PC-9 (cell line): ENCODE measurements at regions not wholly inside any gene's neighbourhood (a gene's known extent, or its start where the extent isn't known, plus 50 kb on each side); places are given as distances from the start of the nearest gene placed in this dataset.

Experiments
- BruUV-seq: library from RNA; stranded (reverse); fragments of 400-500 nt; replicated peaks from 2 replicates; lab custom pipeline; 2021; lab: Mats Ljungman, UMichigan
- CTCF ChIA-PET: fragments of 300-600 bp; sonication (Branson Sonifier 250); formaldehyde crosslinking; loops from one replicate; lab custom pipeline; 2022; ENCODE audit warnings: antibody characterized with exemption; lab: Charles Lee
- POLR2A ChIA-PET: fragments of 300-600 bp; sonication (Branson Sonifier 250); formaldehyde crosslinking; loops from one replicate; lab custom pipeline; 2022; ENCODE audit warnings: antibody characterized with exemption; ENCODE audit not compliant: unreplicated experiment; lab: Charles Lee
- DNase-seq, 2 experiments: peaks; one replicate each; pipeline versions ENCODE4 v3.0.0 to v3.0.0-alpha.2; 2015 to 2022; ENCODE audit warnings: mixed read lengths in 1 of 2
- H2AFZ ChIP-seq: fragments of 200-600 bp; sonication (generic); 2 replicates; pipeline ENCODE4 v1.8.1; 2017; ENCODE audit warnings: antibody characterized with exemption
- H3F3A ChIP-seq: fragments of 200-600 bp; sonication (generic); 2 replicates; pipeline ENCODE4 v1.8.1; 2017; ENCODE audit warnings: antibody characterized with exemption, mild to moderate bottlenecking, low read depth; ENCODE audit not compliant: insufficient read depth
- H3K27ac ChIP-seq: fragments of 200-600 bp; sonication (generic); 2 replicates; pipeline ENCODE4 v1.6.1; 2016; ENCODE audit warnings: mixed run types
- H3K27me3 ChIP-seq: fragments of 200-600 bp; sonication (generic); 2 replicates; pipeline ENCODE4 v1.6.1; 2016; ENCODE audit warnings: low read depth, mixed run types; ENCODE audit not compliant: insufficient read depth
- H3K36me3 ChIP-seq: fragments of 200-600 bp; sonication (generic); 2 replicates; pipeline ENCODE4 v1.6.1; 2016; ENCODE audit warnings: low read depth, mixed run types
- H3K4me1 ChIP-seq: fragments of 200-600 bp; sonication (generic); replicated peaks from 2 replicates; pipeline ENCODE4 v1.6.1; 2016; ENCODE audit warnings: mixed run types; ENCODE audit not compliant: insufficient read depth
- H3K4me2 ChIP-seq: fragments of 200-600 bp; sonication (generic); 2 replicates; pipeline ENCODE4 v1.6.1; 2017; ENCODE audit warnings: mixed run types
- H3K4me3 ChIP-seq: fragments of 200-600 bp; sonication (generic); 2 replicates; pipeline ENCODE4 v1.6.1; 2016; ENCODE audit warnings: mixed run types
- H3K79me2 ChIP-seq: fragments of 200-600 bp; sonication (generic); 2 replicates; pipeline ENCODE4 v1.6.1; 2017; ENCODE audit warnings: low read depth, mixed run types
- H3K9me2 ChIP-seq: fragments of 200-600 bp; sonication (generic); 2 replicates; pipeline ENCODE4 v1.8.1; 2017; ENCODE audit warnings: mild to moderate bottlenecking; ENCODE audit not compliant: insufficient read depth
- H3K9me3 ChIP-seq: fragments of 200-600 bp; sonication (generic); 2 replicates; pipeline ENCODE4 v1.8.1; 2016; ENCODE audit warnings: low read depth; ENCODE audit not compliant: insufficient read depth
- H4K20me1 ChIP-seq: fragments of 200-600 bp; sonication (generic); 2 replicates; pipeline ENCODE4 v1.8.1; 2017; ENCODE audit not compliant: insufficient read depth
- CTCF ChIP-seq: fragments of 200-600 bp; sonication (generic); conservative IDR thresholded peaks from 2 replicates; pipeline ENCODE4 v1.6.1; 2017; ENCODE audit warnings: mixed run types, antibody characterized with exemption, mild to moderate bottlenecking, moderate library complexity
- EZH2 ChIP-seq: fragments of 200-600 bp; sonication (generic); IDR thresholded peaks from 2 replicates; pipeline ENCODE4 v1.8.0; 2017; ENCODE audit warnings: antibody characterized with exemption, low read depth
- intact Hi-C: fragments of 100-400 bp; cut with micrococcal nuclease; formaldehyde crosslinking; loops from one replicate; pipeline ENCODE4 v1.10.0; 2022; ENCODE audit not compliant: unreplicated experiment

- no peaks in the 10 kb centered on the region for H3K9me3 ChIP-seq
- H3K9me2 ChIP-seq: no peaks in the 10 kb centered on the region
- peaks cover 7% of the 10 kb centered on the region for H3K27me3 ChIP-seq
- intact Hi-C loops: no loop called here
- no peaks in the 10 kb centered on the region for H3K79me2 ChIP-seq
- no TSS peak for BruUV-seq
- no peaks in the 10 kb centered on the region for H3K36me3 ChIP-seq
- H3K27ac ChIP-seq: no peak overlapping the region
- ChIA-PET POLR2A (no interaction called here), CTCF (no interaction called here)
- no peak for TF ChIP-seq CTCF
- no peak for TF ChIP-seq EZH2
- no peaks in the 10 kb centered on the region for H3F3A ChIP-seq
- H3K4me2 ChIP-seq: no peak overlapping the region
- no peaks in the 10 kb centered on the region for H4K20me1 ChIP-seq
- no peak for DNase-seq
- H2AFZ ChIP-seq: no peak overlapping the region
- H3K4me3 ChIP-seq: no peak overlapping the region
- no peaks in the 10 kb centered on the region for H3K4me1 ChIP-seq
Observed at GRCh38 chr5:166781737-166782136, 1509.7 kb upstream of the WWC1 start.

GRCh38 chr5:166784545-166785078, 1506.8 kb upstream of the WWC1 start:
- intact Hi-C loops: no loop called here

GRCh38 chr5:166786178-166786577, 1505.3 kb upstream of the WWC1 start:
- Histone ChIP-seq H3K27ac (no peak overlapping the region), H3K79me2 (no peaks in the 10 kb centered on the region), H3K27me3 (peaks cover 7% of the 10 kb centered on the region), H3K36me3 (no peaks in the 10 kb centered on the region), H3K9me3 (no peaks in the 10 kb centered on the region), H3K4me3 (no peak overlapping the region), H3K4me1 (no peaks in the 10 kb centered on the region), H3K4me2 (no peak overlapping the region), H4K20me1 (no peaks in the 10 kb centered on the region), H3K9me2 (no peaks in the 10 kb centered on the region), H3F3A (no peaks in the 10 kb centered on the region), H2AFZ (no peak overlapping the region)
- DNase-seq: no peak
- BruUV-seq: no TSS peak
- ChIA-PET POLR2A (no interaction called here), CTCF (no interaction called here)
- intact Hi-C loops: no loop called here
- TF ChIP-seq EZH2 (no peak), CTCF (no peak)

More at GRCh38 chr5:166784545-166785078, 1506.8 kb upstream of the WWC1 start:
- ChIA-PET POLR2A (no interaction called here), CTCF (no interaction called here)
- H3K27me3 ChIP-seq: peaks cover 7% of the 10 kb centered on the region
- H4K20me1 ChIP-seq: no peaks in the 10 kb centered on the region
- H3K27ac ChIP-seq: no peak overlapping the region
- no peak for TF ChIP-seq CTCF
- TF ChIP-seq EZH2: no peak
- H3K4me1 ChIP-seq: no peaks in the 10 kb centered on the region
- DNase-seq: no peak
- H3K4me2 ChIP-seq: no peak overlapping the region
- H3F3A ChIP-seq: no peaks in the 10 kb centered on the region
- no peaks in the 10 kb centered on the region for H3K79me2 ChIP-seq
- no peak overlapping the region for H2AFZ ChIP-seq
- H3K9me3 ChIP-seq: no peaks in the 10 kb centered on the region
- H3K9me2 ChIP-seq: no peaks in the 10 kb centered on the region
- no TSS peak for BruUV-seq
- no peaks in the 10 kb centered on the region for H3K36me3 ChIP-seq
- H3K4me3 ChIP-seq: no peak overlapping the region
